Sigmoid colon (tissue), 4 donors: ENCODE measurements at regions not wholly inside any gene's neighbourhood (a gene's known extent, or its start where the extent isn't known, plus 50 kb on each side); places are given as distances from the start of the nearest gene placed in this dataset.

Experiments
- EP300 ChIP-seq, 4 donors: sonication (generic); formaldehyde crosslinking; IDR thresholded peaks; one replicate each; pipeline ENCODE4 v1.6.1; 2017; ENCODE audit warnings: antibody characterized with exemption in 4 of 4
- POLR2A ChIP-seq, 2 donors: fragments of 450-650 bp; IDR thresholded peaks; one replicate each; pipeline ENCODE4 v1.6.1; 2016; ENCODE audit warnings: antibody characterized with exemption in 2 of 2, mild to moderate bottlenecking in 2 of 2, moderate library complexity in 2 of 2
- POLR2AphosphoS5 ChIP-seq, 4 donors: sonication (generic); formaldehyde crosslinking; IDR thresholded peaks; one replicate each; pipeline ENCODE4 v1.6.1; 2017; ENCODE audit warnings: antibody characterized with exemption in 4 of 4
- TF ChIP-seq, protein P1 (sequence below), 4 experiments: fragments of 450-650 bp in 3 of 4; fragments of 200-600 bp in 1 of 4; IDR thresholded peaks; one replicate each; pipeline ENCODE4 v1.5.1; 2016 to 2019; ENCODE audit warnings: antibody characterized with exemption in 4 of 4, mild to moderate bottlenecking in 3 of 4, moderate library complexity in 2 of 4

- TF ChIP-seq POLR2AphosphoS5 (IDR thresholded peaks at IDR 0.05) (no peak), POLR2A (IDR thresholded peaks at IDR 0.05) (no peak), EP300 (IDR thresholded peaks at IDR 0.05) (no peak)
- TF ChIP-seq, protein P1, sequence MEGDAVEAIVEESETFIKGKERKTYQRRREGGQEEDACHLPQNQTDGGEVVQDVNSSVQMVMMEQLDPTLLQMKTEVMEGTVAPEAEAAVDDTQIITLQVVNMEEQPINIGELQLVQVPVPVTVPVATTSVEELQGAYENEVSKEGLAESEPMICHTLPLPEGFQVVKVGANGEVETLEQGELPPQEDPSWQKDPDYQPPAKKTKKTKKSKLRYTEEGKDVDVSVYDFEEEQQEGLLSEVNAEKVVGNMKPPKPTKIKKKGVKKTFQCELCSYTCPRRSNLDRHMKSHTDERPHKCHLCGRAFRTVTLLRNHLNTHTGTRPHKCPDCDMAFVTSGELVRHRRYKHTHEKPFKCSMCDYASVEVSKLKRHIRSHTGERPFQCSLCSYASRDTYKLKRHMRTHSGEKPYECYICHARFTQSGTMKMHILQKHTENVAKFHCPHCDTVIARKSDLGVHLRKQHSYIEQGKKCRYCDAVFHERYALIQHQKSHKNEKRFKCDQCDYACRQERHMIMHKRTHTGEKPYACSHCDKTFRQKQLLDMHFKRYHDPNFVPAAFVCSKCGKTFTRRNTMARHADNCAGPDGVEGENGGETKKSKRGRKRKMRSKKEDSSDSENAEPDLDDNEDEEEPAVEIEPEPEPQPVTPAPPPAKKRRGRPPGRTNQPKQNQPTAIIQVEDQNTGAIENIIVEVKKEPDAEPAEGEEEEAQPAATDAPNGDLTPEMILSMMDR (IDR thresholded peaks at IDR 0.05), result no peak
Observed at GRCh38 chr6:140414966-140415620, 1040.6 kb upstream of the CITED2 start.
